ENCODE measurements at regions not wholly inside any gene's neighbourhood (a gene's known extent, or its start where the extent isn't known, plus 50 kb on each side); places are given as distances from the start of the nearest gene placed in this dataset.

GRCh38 chr16:31819948-31820347 is 53.7 kb upstream of the ZNF267 start:
- POLR2A ChIA-PET (ENCODE audit: low non-redundant PET) = no interaction called here
- no TSS peak for BruUV-seq (replicated peaks)
- H3K9me3 ChIP-seq (ENCODE audit: low read depth, low read length, poor library complexity, severe bottlenecking) = no peaks in the 10 kb centered on the region
- H3K4me3 ChIP-seq (ENCODE audit: low read depth, low read length, poor library complexity, severe bottlenecking) = no peak overlapping the region
- no peak overlapping the region for H3K27ac ChIP-seq (ENCODE audit: low read depth, low read length, poor library complexity, severe bottlenecking)
- intact Hi-C loops (cut with micrococcal nuclease; ENCODE audit: unreplicated experiment) = no loop called here
- CTCF ChIA-PET = no interaction called here
- H3K27me3 ChIP-seq (replicated peaks; ENCODE audit: insufficient read depth, low read depth, low read length, poor library complexity) = no peaks in the 10 kb centered on the region
- TF ChIP-seq EZH2 (IDR thresholded peaks at IDR 0.05; ENCODE audit: borderline replicate concordance, low read depth, low read length, poor library complexity, severe bottlenecking) = no peak
- TF ChIP-seq CTCF (conservative IDR thresholded peaks at IDR 0.05; ENCODE audit: low read depth, low read length) = no peak
- H3K4me1 ChIP-seq (ENCODE audit: insufficient read depth, low read length, poor library complexity, severe bottlenecking) = no peaks in the 10 kb centered on the region
- H3K36me3 ChIP-seq (ENCODE audit: insufficient read depth, low read length, poor library complexity, severe bottlenecking) = no peaks in the 10 kb centered on the region
- DNase-seq (ENCODE audit: low spot score) = no peak

Data from A673 (cell line).